ENCODE measurements at regions not wholly inside any gene's neighbourhood (a gene's known extent, or its start where the extent isn't known, plus 50 kb on each side); places are given as distances from the start of the nearest gene placed in this dataset.

DNA sequence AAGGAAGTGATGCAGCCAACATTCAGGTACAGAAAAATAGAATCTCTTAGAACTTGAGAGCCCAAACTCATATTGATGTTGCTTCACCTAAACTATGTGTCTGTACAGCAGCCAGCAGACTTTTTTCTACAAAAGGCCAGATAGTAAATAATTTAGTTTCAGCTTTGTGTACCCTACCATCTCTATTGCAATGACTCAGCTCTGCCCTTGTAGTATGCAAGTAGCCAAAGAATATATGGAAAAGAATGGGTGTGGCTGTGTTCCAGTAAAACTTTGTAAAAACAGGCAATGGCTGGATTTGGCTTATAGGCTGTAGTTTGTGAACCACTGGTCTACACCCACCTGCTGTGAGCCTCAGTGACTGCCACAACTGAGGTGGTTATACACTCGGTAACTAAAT, 392.5 kb upstream of the RARB start:
- intact Hi-C loops (cut with micrococcal nuclease; ENCODE audit: unreplicated experiment) (no loop called here), in situ Hi-C loops (cut with MboI) (no loop called here)
- no peaks in the 10 kb centered on the region for H3K27me3 ChIP-seq (replicated peaks in 1 of 2; ENCODE audit: control insufficient read depth in 2 of 2, insufficient read depth in 2 of 2, low read length in 1 of 2)
- H3K79me2 ChIP-seq (ENCODE audit: control insufficient read depth, insufficient read depth, low read length): no peaks in the 10 kb centered on the region
- no peaks in the 10 kb centered on the region for H3K9me3 ChIP-seq (replicated peaks; ENCODE audit: control insufficient read depth, insufficient read depth, low read length)
- ChIA-PET POLR2A (interaction anchor here (0.7 kb wide), 1 partner anchor 170 kb away, joined by 6 read pairs; no protein-coding TSS in a partner anchor), RAD21 (ENCODE audit: unreplicated experiment) (no interaction called here), CTCF (interaction anchor here (0.6 to 4.0 kb wide), 6 partner anchors 8 to 791 kb away, joined by 3 to 66 read pairs (median 11); no protein-coding TSS in a partner anchor), SMC1A (ENCODE audit: uncharacterized antibody, unreplicated experiment) (interaction anchor here (1.4 kb wide), 1 partner anchor 16 kb away, joined by 3 read pairs; no protein-coding TSS in a partner anchor)
- H3K9ac ChIP-seq (ENCODE audit: control insufficient read depth, insufficient read depth, low read length): no peak overlapping the region
- H3K4me3 ChIP-seq: no peak overlapping the region
- H3K27ac ChIP-seq (ENCODE audit: control insufficient read depth, insufficient read depth): no peak overlapping the region
- DNase-seq (ENCODE audit: low read depth, low spot score) (no peak), ATAC-seq (no peak), FAIRE-seq (no peak)
- no peaks in the 10 kb centered on the region for H3K36me3 ChIP-seq (ENCODE audit: control insufficient read depth in 2 of 2, insufficient read depth in 2 of 2, low read length in 1 of 2)
- H3K4me1 ChIP-seq (ENCODE audit: control insufficient read depth, insufficient read depth, low read length): no peaks in the 10 kb centered on the region
- no peaks in the 10 kb centered on the region for H4K20me1 ChIP-seq (ENCODE audit: control insufficient read depth, insufficient read depth)
- no peak for TF ChIP-seq SPI1 (IDR thresholded peaks at IDR 0.05; ENCODE audit: borderline replicate concordance, insufficient read depth, low read depth, low read length)
- 0% methylated on average over 1 of the region's 1 CpG for WGBS (ENCODE audit: insufficient coverage, insufficient replicate concordance, low lambda C conversion rate, missing lambda C conversion rate)
- no peak overlapping the region for H2AFZ ChIP-seq (ENCODE audit: control insufficient read depth, low read depth, low read length)
- H3K4me2 ChIP-seq (ENCODE audit: control insufficient read depth, insufficient read depth): no peak overlapping the region
- no TSS peak for BruUV-seq (replicated peaks)

DNA sequence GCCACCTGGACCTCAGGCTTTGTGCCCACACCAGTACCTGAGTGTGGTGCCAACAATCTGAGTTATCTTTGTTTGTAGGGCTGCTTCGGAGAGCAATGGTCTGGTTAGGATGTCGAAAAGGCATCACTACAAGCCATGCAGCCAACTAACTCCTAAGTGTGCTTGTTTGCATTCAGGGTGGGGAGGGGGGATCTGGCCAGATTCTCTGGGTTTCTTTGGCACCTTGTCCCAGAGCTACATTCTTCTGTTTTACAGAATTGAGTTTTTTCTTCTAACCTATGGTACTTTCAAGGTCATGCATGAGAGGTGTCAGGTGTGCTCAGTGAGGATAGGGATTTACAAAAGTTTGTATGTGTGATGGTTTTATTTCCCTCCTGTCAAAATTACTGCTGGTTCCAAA, 391.4 kb upstream of the RARB start:
- in situ Hi-C loops (cut with MboI) (no loop called here), intact Hi-C loops (cut with micrococcal nuclease; ENCODE audit: unreplicated experiment) (no loop called here)
- H3K9ac ChIP-seq (ENCODE audit: control insufficient read depth, insufficient read depth, low read length): no peak overlapping the region
- no peak overlapping the region for H2AFZ ChIP-seq (ENCODE audit: control insufficient read depth, low read depth, low read length)
- no peak overlapping the region for H3K27ac ChIP-seq (ENCODE audit: control insufficient read depth, insufficient read depth)
- H3K79me2 ChIP-seq (ENCODE audit: control insufficient read depth, insufficient read depth, low read length): no peaks in the 10 kb centered on the region
- 0% methylated on average over 2 of the region's 2 CpGs for WGBS (ENCODE audit: insufficient coverage, insufficient replicate concordance, low lambda C conversion rate, missing lambda C conversion rate)
- no peaks in the 10 kb centered on the region for H3K36me3 ChIP-seq (ENCODE audit: control insufficient read depth in 2 of 2, insufficient read depth in 2 of 2, low read length in 1 of 2)
- CTCF ChIA-PET: interaction anchor here (0.6 to 1.6 kb wide), 3 partner anchors 13 to 263 kb away, joined by 3 to 6 read pairs (median 4); no protein-coding TSS in a partner anchor
- DNase-seq (ENCODE audit: low read depth, low spot score): no peak
- no TSS peak for BruUV-seq (replicated peaks)
- RAD21 ChIA-PET (ENCODE audit: unreplicated experiment): no interaction called here
- no peaks in the 10 kb centered on the region for H3K9me3 ChIP-seq (replicated peaks; ENCODE audit: control insufficient read depth, insufficient read depth, low read length)
- TF ChIP-seq FOXM1 (IDR thresholded peaks at IDR 0.05; ENCODE audit: low read depth, low read length) (no peak), MEF2B (IDR thresholded peaks at IDR 0.05; ENCODE audit: partially characterized antibody, poor library complexity, severe bottlenecking) (no peak), SUZ12 (IDR thresholded peaks at IDR 0.05; ENCODE audit: unreplicated experiment) (no peak), CREB1 (IDR thresholded peaks at IDR 0.05; ENCODE audit: low read depth) (no peak), ZNF384 (IDR thresholded peaks at IDR 0.05; ENCODE audit: borderline replicate concordance, low read depth, low read length) (no peak)
- POLR2A ChIA-PET: no interaction called here
- H3K27me3 ChIP-seq (replicated peaks in 1 of 2; ENCODE audit: control insufficient read depth in 2 of 2, insufficient read depth in 2 of 2, low read length in 1 of 2): no peaks in the 10 kb centered on the region
- no peak overlapping the region for H3K4me3 ChIP-seq
- no peak for FAIRE-seq
- no peaks in the 10 kb centered on the region for H4K20me1 ChIP-seq (ENCODE audit: control insufficient read depth, insufficient read depth)
- no peak for ATAC-seq
- no peaks in the 10 kb centered on the region for H3K4me1 ChIP-seq (ENCODE audit: control insufficient read depth, insufficient read depth, low read length)
- H3K4me2 ChIP-seq (ENCODE audit: control insufficient read depth, insufficient read depth): no peak overlapping the region
- SMC1A ChIA-PET (ENCODE audit: uncharacterized antibody, unreplicated experiment): interaction anchor here (1.4 kb wide), 1 partner anchor 15 kb away, joined by 3 read pairs; no protein-coding TSS in a partner anchor

All from GM12878 (cell line).